ENCODE measurements at regions not wholly inside any gene's neighbourhood (a gene's known extent, or its start where the extent isn't known, plus 50 kb on each side); places are given as distances from the start of the nearest gene placed in this dataset.
"Not testable (repeated sequence)": the region's sequence is repeated elsewhere in the genome, so short reads cannot be mapped to it uniquely, and the experiment has no call there.

DNA sequence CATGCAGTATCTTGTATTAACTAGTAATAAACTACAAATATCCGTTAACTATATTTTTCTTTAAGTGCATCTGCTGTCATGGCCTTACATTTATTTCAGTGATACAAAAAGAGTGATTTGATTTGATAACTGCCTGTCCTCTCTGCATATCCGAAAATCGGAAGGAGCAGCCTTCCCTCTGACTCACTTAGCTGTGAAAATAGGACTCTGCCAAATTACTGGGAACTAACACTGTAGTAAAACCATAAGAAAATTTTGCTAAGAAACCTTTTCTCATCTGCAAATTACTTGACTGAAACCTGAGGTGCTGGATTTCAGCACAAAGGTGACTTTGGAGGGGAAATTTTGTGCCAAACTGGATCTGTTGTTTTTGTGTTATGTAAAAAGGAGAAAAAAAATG lies 176.6 kb upstream of the MKLN1 start:
- Histone ChIP-seq H3K9me3 (ENCODE audit: low read depth, low read length) (no peaks in the 10 kb centered on the region), H3K4me3 (ENCODE audit: insufficient read depth, low read length) (no peak overlapping the region), H3K27me3 (ENCODE audit: insufficient read depth, low read length) (no peaks in the 10 kb centered on the region), H2AFZ (ENCODE audit: low read length) (no peak overlapping the region), H3K4me2 (ENCODE audit: insufficient read depth, low read length) (no peak overlapping the region), H4K20me1 (ENCODE audit: insufficient read depth, low read length) (no peaks in the 10 kb centered on the region), H3K27ac (ENCODE audit: low read depth, low read length) (no peak overlapping the region), H3K36me3 (ENCODE audit: insufficient read depth, low read length) (no peaks in the 10 kb centered on the region), H3K79me2 (ENCODE audit: insufficient read depth, low read length) (no peaks in the 10 kb centered on the region), H3K4me1 (ENCODE audit: insufficient read depth, low read length) (peaks cover 7% of the 10 kb centered on the region)
- DNase-seq (ENCODE audit: insufficient read length, low spot score, missing footprints) = peak; percentile 83
- TF ChIP-seq, protein P1, sequence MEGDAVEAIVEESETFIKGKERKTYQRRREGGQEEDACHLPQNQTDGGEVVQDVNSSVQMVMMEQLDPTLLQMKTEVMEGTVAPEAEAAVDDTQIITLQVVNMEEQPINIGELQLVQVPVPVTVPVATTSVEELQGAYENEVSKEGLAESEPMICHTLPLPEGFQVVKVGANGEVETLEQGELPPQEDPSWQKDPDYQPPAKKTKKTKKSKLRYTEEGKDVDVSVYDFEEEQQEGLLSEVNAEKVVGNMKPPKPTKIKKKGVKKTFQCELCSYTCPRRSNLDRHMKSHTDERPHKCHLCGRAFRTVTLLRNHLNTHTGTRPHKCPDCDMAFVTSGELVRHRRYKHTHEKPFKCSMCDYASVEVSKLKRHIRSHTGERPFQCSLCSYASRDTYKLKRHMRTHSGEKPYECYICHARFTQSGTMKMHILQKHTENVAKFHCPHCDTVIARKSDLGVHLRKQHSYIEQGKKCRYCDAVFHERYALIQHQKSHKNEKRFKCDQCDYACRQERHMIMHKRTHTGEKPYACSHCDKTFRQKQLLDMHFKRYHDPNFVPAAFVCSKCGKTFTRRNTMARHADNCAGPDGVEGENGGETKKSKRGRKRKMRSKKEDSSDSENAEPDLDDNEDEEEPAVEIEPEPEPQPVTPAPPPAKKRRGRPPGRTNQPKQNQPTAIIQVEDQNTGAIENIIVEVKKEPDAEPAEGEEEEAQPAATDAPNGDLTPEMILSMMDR (IDR thresholded peaks at IDR 0.05; ENCODE audit: extremely low read depth, low read depth, low read length) = no peak

DNA sequence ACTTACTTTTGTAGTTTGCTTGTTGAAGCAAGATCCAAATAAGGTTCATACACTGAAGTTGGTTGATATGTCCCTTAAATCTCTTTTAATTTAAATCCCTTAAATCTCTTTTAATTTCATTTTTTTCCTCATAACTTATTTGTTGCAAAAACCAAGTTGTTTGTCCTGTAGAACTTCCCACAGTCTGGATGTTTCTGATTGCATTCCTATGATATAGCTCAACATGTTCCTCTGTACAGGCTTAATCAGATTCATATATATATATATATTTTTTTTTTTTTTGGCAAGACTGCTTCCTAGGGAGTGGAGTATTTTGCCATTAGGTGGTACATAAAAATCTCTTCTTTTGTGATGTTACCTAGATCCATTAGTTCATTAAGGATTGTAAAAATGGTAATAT lies 174.9 kb upstream of the MKLN1 start:
- H3K4me3 ChIP-seq (ENCODE audit: insufficient read depth, low read length) = no peak overlapping the region
- no peaks in the 10 kb centered on the region for H3K79me2 ChIP-seq (ENCODE audit: insufficient read depth, low read length)
- TF ChIP-seq, protein P1 (IDR thresholded peaks at IDR 0.05; ENCODE audit: extremely low read depth, low read depth, low read length) = no peak
- H3K27ac ChIP-seq (ENCODE audit: low read depth, low read length) = no peak overlapping the region
- H3K4me1 ChIP-seq (ENCODE audit: insufficient read depth, low read length) = peaks cover 6% of the 10 kb centered on the region
- H3K4me2 ChIP-seq (ENCODE audit: insufficient read depth, low read length) = no peak overlapping the region
- no peak for DNase-seq (ENCODE audit: insufficient read length, low spot score, missing footprints)
- H3K9me3 ChIP-seq (ENCODE audit: low read depth, low read length) = no peaks in the 10 kb centered on the region
- no peaks in the 10 kb centered on the region for H3K36me3 ChIP-seq (ENCODE audit: insufficient read depth, low read length)
- H3K27me3 ChIP-seq (ENCODE audit: insufficient read depth, low read length) = no peaks in the 10 kb centered on the region
- no peak overlapping the region for H2AFZ ChIP-seq (ENCODE audit: low read length)
- H4K20me1 ChIP-seq (ENCODE audit: insufficient read depth, low read length) = no peaks in the 10 kb centered on the region

DNA sequence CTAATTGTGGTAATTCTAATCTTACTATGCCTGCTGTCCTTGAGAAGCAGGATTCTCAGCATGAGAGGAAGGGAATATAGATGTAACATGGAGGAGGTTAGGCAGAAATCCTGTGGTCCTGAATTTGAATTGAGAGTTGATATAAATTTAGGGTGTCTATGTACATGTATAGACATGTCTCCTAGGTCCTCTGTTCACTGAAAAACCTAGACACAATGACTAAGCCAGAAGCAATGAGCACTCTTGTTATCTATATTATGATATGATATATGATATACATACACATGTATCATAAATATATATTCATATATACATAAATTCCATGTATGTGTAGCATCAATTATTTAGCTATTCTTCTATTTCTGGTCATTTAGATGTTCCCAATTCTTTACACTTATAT lies 173.3 kb upstream of the MKLN1 start:
- peaks cover 7% of the 10 kb centered on the region for H3K4me1 ChIP-seq (ENCODE audit: insufficient read depth, low read length)
- no peak overlapping the region for H3K4me2 ChIP-seq (ENCODE audit: insufficient read depth, low read length)
- H3K79me2 ChIP-seq (ENCODE audit: insufficient read depth, low read length) = no peaks in the 10 kb centered on the region
- H3K4me3 ChIP-seq (ENCODE audit: insufficient read depth, low read length) = no peak overlapping the region
- H3K27ac ChIP-seq (ENCODE audit: low read depth, low read length) = no peak overlapping the region
- no peaks in the 10 kb centered on the region for H4K20me1 ChIP-seq (ENCODE audit: insufficient read depth, low read length)
- H3K27me3 ChIP-seq (ENCODE audit: insufficient read depth, low read length) = no peaks in the 10 kb centered on the region
- TF ChIP-seq, protein P1 (IDR thresholded peaks at IDR 0.05; ENCODE audit: extremely low read depth, low read depth, low read length) = no peak
- no peak for DNase-seq (ENCODE audit: insufficient read length, low spot score, missing footprints)
- no peak overlapping the region for H2AFZ ChIP-seq (ENCODE audit: low read length)
- no peaks in the 10 kb centered on the region for H3K36me3 ChIP-seq (ENCODE audit: insufficient read depth, low read length)
- no peaks in the 10 kb centered on the region for H3K9me3 ChIP-seq (ENCODE audit: low read depth, low read length)

DNA sequence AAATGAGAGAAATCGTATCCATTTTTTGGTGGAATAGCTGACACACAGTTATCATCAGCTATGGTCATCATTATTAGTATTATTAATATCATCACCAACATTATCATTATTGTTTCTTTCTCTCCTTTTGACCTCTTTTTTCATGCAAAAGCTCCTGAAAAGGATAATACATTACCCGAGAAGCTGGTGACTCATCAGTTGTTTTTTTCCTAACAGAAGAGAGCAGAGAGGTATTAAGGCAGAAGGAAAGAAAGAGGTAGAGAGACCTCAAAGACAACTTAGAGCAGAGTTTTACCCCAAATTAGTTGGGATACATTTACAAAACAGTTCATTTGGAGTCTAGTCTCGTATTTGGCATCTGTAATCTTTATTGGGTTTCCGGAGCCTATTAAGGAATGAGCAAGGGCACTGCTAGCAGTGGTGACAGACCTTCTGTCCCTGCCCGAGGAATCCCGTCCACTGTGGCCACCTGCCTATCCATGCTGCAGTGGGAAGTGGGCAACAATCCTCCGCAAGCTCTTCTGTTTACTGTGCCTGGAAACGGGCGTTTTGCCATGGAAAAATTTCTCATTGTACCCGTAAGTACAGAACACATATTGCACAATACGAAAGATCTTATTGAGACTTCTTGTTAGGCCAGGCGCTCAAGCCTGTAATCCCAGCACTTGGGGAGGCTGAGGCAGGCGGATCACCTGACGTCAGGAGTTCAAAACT lies 170.0 kb upstream of the MKLN1 start:
- DNase-seq (ENCODE audit: insufficient read length, low spot score, missing footprints) = no peak
- H3K79me2 ChIP-seq (ENCODE audit: insufficient read depth, low read length) = no peaks in the 10 kb centered on the region
- peaks cover 25% of the 10 kb centered on the region for H3K4me1 ChIP-seq (ENCODE audit: insufficient read depth, low read length)
- peak overlapping the region; percentile 34 for H2AFZ ChIP-seq (ENCODE audit: low read length)
- no peak overlapping the region for H3K4me3 ChIP-seq (ENCODE audit: insufficient read depth, low read length)
- no peaks in the 10 kb centered on the region for H3K9me3 ChIP-seq (ENCODE audit: low read depth, low read length)
- H3K27ac ChIP-seq (ENCODE audit: low read depth, low read length) = no peak overlapping the region
- H3K27me3 ChIP-seq (ENCODE audit: insufficient read depth, low read length) = no peaks in the 10 kb centered on the region
- H3K36me3 ChIP-seq (ENCODE audit: insufficient read depth, low read length) = no peaks in the 10 kb centered on the region
- peak overlapping the region; percentile 16 for H3K4me2 ChIP-seq (ENCODE audit: insufficient read depth, low read length)
- no peaks in the 10 kb centered on the region for H4K20me1 ChIP-seq (ENCODE audit: insufficient read depth, low read length)
- TF ChIP-seq, protein P1 (IDR thresholded peaks at IDR 0.05; ENCODE audit: extremely low read depth, low read depth, low read length) = no peak

DNA sequence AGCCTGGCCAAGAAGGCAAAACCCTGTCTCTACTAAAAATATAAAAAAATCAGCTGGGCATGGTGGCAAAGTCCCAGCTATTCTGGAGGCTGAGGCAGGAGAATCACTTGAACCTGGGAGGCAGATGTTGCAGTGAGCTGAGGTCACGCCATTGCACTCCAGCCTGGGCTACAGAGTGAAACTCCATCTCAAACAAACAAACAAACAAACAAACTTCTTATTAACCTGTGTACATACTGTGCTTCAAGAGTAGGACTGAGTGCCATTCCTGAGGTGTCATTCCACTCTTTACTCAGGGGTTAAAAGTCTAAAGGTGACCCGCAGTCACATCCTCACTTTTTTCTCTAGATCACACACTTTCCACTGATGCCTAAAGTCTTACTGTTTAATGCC lies 169.4 kb upstream of the MKLN1 start:
- H3K4me2 ChIP-seq (ENCODE audit: insufficient read depth, low read length); H3K79me2 ChIP-seq (ENCODE audit: insufficient read depth, low read length); DNase-seq (ENCODE audit: insufficient read length, low spot score, missing footprints); H3K4me3 ChIP-seq (ENCODE audit: insufficient read depth, low read length); H2AFZ ChIP-seq (ENCODE audit: low read length); H4K20me1 ChIP-seq (ENCODE audit: insufficient read depth, low read length); H3K27me3 ChIP-seq (ENCODE audit: insufficient read depth, low read length); H3K36me3 ChIP-seq (ENCODE audit: insufficient read depth, low read length); H3K9me3 ChIP-seq (ENCODE audit: low read depth, low read length); H3K27ac ChIP-seq (ENCODE audit: low read depth, low read length): not testable (repeated sequence)
- peaks cover 25% of the 10 kb centered on the region for H3K4me1 ChIP-seq (ENCODE audit: insufficient read depth, low read length)
